ENCODE measurements at regions not wholly inside any gene's neighbourhood (a gene's known extent, or its start where the extent isn't known, plus 50 kb on each side); places are given as distances from the start of the nearest gene placed in this dataset.

DNA sequence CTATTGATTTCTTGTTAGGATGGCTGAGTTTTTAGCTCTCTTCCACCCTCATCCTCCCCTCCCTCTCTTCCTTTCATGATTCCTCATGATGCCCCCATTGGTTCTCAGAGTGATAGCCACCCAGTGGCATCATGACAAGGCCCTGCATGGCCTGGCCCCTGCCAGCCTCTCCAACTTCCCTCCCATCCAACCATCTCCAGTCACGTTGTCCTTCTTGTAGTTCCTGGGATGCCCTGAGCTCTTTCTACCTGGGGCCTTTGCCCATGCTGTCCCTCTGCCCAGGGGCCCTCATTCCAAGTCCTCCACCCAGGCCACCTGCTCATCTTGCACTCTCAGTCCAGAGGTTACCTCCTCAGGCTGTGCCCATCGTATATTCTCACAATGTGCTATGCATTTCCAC, 247.5 kb downstream of the TFCP2L1 start:
- no peak for DNase-seq

GRCh38 chr2:121038031-121038430, 247.0 kb downstream of the TFCP2L1 start:
- DNase-seq: no peak

GRCh38 chr2:121038431-121038830, 246.6 kb downstream of the TFCP2L1 start:
- DNase-seq: no peak

DNA sequence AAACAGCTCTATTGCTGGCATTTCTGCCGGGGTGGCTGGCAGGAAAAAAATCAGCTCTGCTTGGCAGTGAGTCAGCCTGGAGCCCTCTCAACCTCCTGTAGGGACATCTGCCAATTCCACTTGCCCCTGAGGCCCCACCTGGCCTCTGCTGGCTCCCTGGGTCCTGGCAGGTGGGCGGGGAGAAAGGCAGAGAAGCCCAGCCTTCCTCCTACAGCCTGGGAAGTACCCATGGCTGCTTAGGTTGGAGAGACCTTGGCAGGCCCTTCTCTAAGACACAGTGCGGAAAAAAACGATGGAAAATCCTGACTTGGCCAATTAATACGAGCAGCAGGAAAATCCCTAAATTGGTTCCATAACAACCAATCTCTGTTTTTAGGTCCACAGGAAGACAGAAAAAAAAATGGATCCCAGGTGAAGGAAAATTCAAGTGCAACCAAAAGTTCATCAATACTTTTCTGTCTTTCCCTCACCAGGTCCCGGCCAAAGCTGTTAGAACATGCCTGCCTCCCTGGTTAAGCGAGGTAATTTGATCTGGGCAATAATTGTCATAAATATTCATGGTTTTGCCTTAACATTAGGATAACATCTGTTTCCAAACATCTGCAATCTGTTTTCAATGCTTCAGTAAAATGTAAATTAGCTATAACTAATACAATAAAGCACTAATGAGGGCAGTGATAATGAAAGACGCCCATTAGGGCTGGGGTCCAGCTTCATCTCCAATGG, 245.9 kb downstream of the TFCP2L1 start:
- DNase-seq: no peak

DNA sequence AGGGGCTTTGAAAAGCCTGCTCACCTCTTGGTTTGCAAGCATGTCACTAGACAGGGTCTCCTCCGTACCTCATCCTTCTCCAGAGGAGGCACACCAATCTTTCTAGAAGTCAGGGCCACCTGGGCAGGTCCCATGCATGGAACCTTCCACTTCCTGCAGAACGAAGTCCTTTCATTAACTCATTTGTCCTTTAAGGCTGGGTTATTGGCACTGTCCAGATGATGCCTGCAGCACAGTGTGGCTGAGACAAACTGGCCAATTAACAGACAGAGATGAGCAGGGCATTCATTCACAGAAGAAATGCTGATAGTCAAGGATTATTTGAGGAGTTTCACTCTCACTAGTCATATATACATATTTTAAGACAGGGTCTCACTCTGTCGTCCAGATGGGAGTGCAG, 245.3 kb downstream of the TFCP2L1 start:
- no peak for DNase-seq

GRCh38 chr2:121041516-121041915, 243.5 kb downstream of the TFCP2L1 start:
- no peak for DNase-seq

- DNase-seq: no peak
Measured at GRCh38 chr2:121043061-121043826, 241.8 kb downstream of the TFCP2L1 start.

DNA sequence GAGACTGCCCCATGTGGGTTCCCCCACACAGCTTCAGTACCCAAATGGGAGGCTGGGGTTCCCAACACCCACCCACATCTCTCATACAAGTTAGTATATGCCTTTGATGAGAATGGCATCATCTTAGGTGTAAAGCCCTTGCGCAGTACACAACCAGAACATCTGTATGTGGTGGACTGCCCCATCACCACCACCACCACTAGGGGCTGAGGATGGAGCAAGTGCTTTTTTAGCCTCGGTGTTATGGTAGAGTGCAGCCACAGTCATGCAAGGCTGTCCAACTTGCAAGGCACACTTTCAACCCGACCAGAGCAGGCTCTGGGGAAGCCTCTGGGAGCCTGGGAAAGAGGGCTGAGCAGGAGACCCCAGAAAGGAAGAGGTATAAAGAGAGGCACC, 241.2 kb downstream of the TFCP2L1 start:
- DNase-seq: no peak

- DNase-seq: no peak
Measured at GRCh38 chr2:121044412-121044811, 240.6 kb downstream of the TFCP2L1 start.

GRCh38 chr2:121045245-121045644, 239.8 kb downstream of the TFCP2L1 start:
- no peak for DNase-seq

DNA sequence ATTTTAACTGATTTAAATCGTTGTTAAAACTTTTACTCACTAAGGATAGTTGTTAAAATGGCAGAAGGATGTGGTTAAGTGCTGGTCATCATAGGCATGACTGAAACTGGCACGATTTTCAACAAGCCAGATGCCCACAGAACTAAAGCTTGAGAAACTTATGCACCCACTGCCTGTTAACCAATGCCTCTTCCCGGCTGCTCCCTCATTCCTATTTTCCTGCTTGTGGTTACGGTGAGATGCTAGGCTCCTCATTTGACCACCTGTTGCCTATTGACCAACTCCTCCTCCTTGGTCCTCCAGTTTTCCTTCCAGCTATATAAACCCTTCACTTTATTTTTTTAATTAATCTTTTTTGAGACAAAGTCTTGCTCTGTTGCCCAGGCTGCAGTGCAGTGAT, 238.7 kb downstream of the TFCP2L1 start:
- no peak for DNase-seq

DNA sequence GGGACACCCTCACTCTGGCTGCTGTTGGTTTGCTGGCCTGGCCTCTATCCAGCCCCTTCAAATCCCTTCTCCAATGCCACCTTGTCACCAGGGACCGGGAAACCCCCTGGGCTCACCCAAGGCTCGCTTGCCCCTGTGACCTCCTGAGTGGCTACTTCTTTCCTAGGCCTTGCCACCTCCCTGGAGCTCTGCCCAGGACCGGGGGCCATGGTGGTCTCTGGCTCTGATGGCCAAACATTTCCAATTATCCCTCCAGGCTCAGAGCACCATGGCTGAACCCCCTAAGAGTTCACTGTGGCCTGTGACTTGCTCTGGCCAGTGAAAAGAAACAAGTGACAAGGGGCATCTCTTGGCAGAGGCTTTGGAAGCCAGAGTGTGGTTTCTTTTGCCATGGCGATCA, 237.6 kb downstream of the TFCP2L1 start:
- DNase-seq: no peak

- DNase-seq: no peak
Measured at GRCh38 chr2:121049131-121049530, 235.9 kb downstream of the TFCP2L1 start.

GRCh38 chr2:121049950-121050585, 234.9 kb downstream of the TFCP2L1 start:
- DNase-seq: no peak

DNA sequence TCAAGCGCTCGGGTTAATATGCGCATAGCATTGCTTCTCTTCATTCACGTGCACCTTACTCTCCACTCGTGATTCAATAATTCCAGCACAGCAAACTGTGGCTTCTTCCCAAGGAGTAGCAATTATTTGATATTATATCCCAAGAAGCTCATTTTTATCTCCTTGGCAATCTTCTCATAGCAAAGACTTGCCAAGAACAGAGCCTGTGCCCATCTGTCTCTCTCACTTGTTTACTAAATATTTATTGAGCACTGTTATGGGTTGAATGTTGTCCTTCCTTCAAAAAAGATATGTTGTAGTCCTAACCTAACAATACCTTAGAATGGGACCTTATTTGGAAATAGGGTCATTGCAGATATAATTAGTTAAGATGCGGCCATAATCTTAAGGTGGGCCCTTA, 233.7 kb downstream of the TFCP2L1 start:
- DNase-seq: no peak

DNA sequence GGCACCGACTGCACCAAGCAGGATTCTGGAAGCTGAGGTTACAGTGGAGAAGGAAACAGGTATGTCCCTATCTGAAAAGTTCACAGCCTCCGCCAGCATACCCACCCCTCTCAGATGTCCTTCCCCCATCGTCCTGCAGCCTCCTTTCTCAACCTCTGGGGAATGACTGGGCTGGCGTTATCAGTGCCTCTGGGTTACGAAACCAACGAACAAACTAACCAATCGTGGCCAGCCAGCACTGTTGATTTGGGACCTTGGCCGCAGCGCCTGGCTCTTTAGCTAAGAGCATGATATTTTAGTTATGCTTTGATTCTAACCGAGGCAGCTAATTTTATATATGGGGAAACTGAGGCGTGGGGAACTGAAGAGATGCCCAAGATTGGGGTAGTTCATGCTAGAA, 233.0 kb downstream of the TFCP2L1 start:
- no peak for DNase-seq

DNA sequence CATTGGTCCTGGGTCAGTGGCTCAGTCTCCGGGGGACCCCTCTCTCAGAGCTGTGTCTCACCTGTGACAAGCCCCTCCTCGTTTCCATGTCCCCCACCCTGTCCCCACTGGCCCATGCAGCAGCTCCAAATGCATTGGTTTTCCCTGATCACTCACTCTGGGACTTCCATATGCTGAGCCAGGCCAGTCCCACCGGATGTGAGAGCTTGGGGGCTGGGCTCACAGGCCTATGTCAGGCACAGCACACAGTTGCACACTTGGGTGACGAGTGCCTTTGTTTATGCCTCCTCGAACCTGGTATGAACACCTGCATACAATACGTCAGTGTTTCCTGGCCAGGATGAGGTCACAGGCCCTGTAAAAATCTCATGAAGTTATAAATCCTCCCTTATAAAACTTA, 232.5 kb downstream of the TFCP2L1 start:
- no peak for DNase-seq

- DNase-seq: no peak
Measured at GRCh38 chr2:121055088-121055487, 229.9 kb downstream of the TFCP2L1 start.

DNA sequence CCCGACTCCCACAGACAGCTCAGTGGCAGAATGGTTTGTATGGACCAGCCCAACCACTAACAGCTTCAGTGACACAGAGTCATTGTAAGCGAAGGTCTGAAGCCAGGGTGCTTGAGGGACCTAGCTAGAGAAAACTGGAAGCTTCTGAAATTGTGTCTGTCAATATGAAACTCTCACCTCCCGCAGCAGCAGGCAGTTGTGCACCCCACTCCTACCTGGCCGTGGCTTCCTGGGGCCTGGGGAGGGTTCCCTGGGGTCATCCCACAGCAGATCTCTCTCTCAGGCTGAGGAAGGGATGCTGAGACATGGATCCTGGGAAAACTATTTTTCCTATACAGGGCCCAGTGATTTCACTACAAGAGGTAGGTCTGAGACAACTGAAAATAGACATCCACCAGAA, 229.5 kb downstream of the TFCP2L1 start:
- no peak for DNase-seq

GRCh38 chr2:121058852-121059558, 226.0 kb downstream of the TFCP2L1 start:
- no peak for DNase-seq

- no peak for DNase-seq
Measured at GRCh38 chr2:121059651-121060649, 225.1 kb downstream of the TFCP2L1 start.

DNA sequence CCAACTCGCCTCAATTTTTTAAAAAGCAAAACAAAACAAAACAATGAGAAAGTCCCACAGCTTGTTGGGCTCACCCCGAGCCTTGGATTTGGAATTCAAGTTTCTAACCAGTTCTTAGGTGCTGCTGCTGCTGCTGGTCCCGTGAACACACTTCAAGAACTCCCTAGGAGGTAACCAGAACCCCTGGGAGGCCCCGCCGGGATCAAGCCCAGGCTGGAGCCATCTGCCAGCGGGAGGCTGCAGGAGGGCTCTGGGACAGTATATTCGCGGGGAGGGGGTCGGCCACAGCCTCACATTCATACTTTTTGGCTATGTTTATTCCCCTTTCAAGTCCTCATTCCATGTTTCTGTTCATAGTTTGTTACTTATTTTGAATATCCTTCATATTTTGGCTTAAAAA, 223.4 kb downstream of the TFCP2L1 start:
- no peak for DNase-seq
